Endothelial cell of hepatic sinusoid (primary cell): ENCODE measurements at regions not wholly inside any gene's neighbourhood (a gene's known extent, or its start where the extent isn't known, plus 50 kb on each side); places are given as distances from the start of the nearest gene placed in this dataset.

Experiments
- in situ Hi-C: cut with HindIII; loops from 2 replicates; pipeline ENCODE4 v1.10.0; 2017; ENCODE audit warnings: low sequenced_read_pairs

- in situ Hi-C loops, result no loop called here
These were observed 125.0 kb upstream of the IVNS1ABP start for GRCh38 chr1:185442050-185442449.

GRCh38 chr1:185441605-185442004 is 124.6 kb upstream of the IVNS1ABP start:
- in situ Hi-C loops, result no loop called here

- in situ Hi-C loops, result no loop called here
These were observed 123.8 kb upstream of the IVNS1ABP start for GRCh38 chr1:185440877-185441276.

GRCh38 chr1:185439727-185440415 is 122.8 kb upstream of the IVNS1ABP start:
- in situ Hi-C loops, result no loop called here

GRCh38 chr1:185438936-185439335 is 121.9 kb upstream of the IVNS1ABP start:
- in situ Hi-C loops, result no loop called here

GRCh38 chr1:185435696-185436379 is 118.8 kb upstream of the IVNS1ABP start:
- in situ Hi-C loops, result no loop called here

- in situ Hi-C loops, result no loop called here
These were observed 117.7 kb upstream of the IVNS1ABP start for GRCh38 chr1:185434721-185435120.

- in situ Hi-C loops, result no loop called here
These were observed 116.6 kb upstream of the IVNS1ABP start for GRCh38 chr1:185433667-185434066.

- in situ Hi-C loops, result no loop called here
These were observed 115.9 kb upstream of the IVNS1ABP start for GRCh38 chr1:185432948-185433347.

GRCh38 chr1:185431612-185432011 is 114.6 kb upstream of the IVNS1ABP start:
- in situ Hi-C loops, result no loop called here

- in situ Hi-C loops, result loop anchor here (5.0 kb wide), 1 partner anchor 72 kb away; no protein-coding TSS in a partner anchor
These were observed 112.6 kb upstream of the IVNS1ABP start for GRCh38 chr1:185429668-185430067.

GRCh38 chr1:185427776-185428175 is 110.7 kb upstream of the IVNS1ABP start:
- in situ Hi-C loops, result loop anchor here (5.0 kb wide), 1 partner anchor 70 kb away; no protein-coding TSS in a partner anchor

GRCh38 chr1:185427264-185427663 is 110.2 kb upstream of the IVNS1ABP start:
- in situ Hi-C loops, result loop anchor here (5.0 kb wide), 1 partner anchor 70 kb away; no protein-coding TSS in a partner anchor

- in situ Hi-C loops, result loop anchor here (5.0 kb wide), 1 partner anchor 70 kb away; no protein-coding TSS in a partner anchor
These were observed 109.8 kb upstream of the IVNS1ABP start for GRCh38 chr1:185426848-185427247.

GRCh38 chr1:185425163-185425562 is 108.1 kb upstream of the IVNS1ABP start:
- in situ Hi-C loops, result loop anchor here (5.0 kb wide), 1 partner anchor 68 kb away; no protein-coding TSS in a partner anchor

GRCh38 chr1:185421485-185422107 is 104.6 kb upstream of the IVNS1ABP start:
- in situ Hi-C loops, result no loop called here

GRCh38 chr1:185420588-185421081 is 103.6 kb upstream of the IVNS1ABP start:
- in situ Hi-C loops, result no loop called here

GRCh38 chr1:185419718-185420117 is 102.7 kb upstream of the IVNS1ABP start:
- in situ Hi-C loops, result no loop called here

GRCh38 chr1:185418472-185418871 is 101.4 kb upstream of the IVNS1ABP start:
- in situ Hi-C loops, result no loop called here

- in situ Hi-C loops, result no loop called here
These were observed 95.5 kb upstream of the IVNS1ABP start for GRCh38 chr1:185412385-185413087.
